ENCODE measurements at regions not wholly inside any gene's neighbourhood (a gene's known extent, or its start where the extent isn't known, plus 50 kb on each side); places are given as distances from the start of the nearest gene placed in this dataset.

DNA sequence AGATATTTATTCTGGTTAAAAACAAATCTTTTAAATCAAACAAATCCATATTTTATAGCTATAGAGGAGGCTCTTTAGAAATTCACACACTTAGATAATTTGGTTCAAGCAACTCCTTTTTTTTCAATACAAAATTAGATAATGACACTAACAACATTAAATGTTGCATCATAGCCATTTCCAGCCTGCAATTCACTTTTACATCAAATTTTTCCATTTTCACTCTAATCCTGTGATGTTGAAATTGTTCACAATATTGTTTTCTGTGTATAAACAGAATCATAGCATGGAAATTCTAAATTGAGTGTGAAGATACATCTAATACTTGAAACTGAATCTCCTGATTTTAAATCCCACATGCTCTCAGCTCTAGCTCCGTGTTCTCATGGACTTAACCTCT, 482.6 kb downstream of the INHBA start:
- Histone ChIP-seq H4K8ac (ENCODE audit: extremely low read depth, insufficient read depth, low read length) (no peak overlapping the region), H4K20me1 (replicated peaks in 1 of 2; ENCODE audit: control insufficient read depth in 1 of 2, insufficient read depth in 2 of 2, low read length in 2 of 2) (no peaks in the 10 kb centered on the region), H2BK120ac (replicated peaks; ENCODE audit: low read depth, low read length) (no peak overlapping the region), H2BK5ac (ENCODE audit: low read depth, low read length) (no peak overlapping the region), H3K4me2 (ENCODE audit: insufficient read depth in 1 of 2, low read depth in 2 of 2, low read length in 2 of 2) (no peak overlapping the region), H2BK20ac (ENCODE audit: low read length) (no peak overlapping the region), H2AFZ (ENCODE audit: low read length) (no peak overlapping the region), H3K23ac (ENCODE audit: insufficient read length) (no peak overlapping the region), H2BK12ac (ENCODE audit: low read depth, low read length) (no peak overlapping the region), H3K79me1 (ENCODE audit: low read depth, low read length) (no peaks in the 10 kb centered on the region), H3K27me3 (replicated peaks in 1 of 4; ENCODE audit: control insufficient read depth in 3 of 4, extremely low read depth in 1 of 4, insufficient read depth in 3 of 4, low read length in 3 of 4) (peaks cover 20 to 76% (median 51%) of the 10 kb centered on the region in 4 experiments), H3K4me1 (replicated peaks in 1 of 4; ENCODE audit: control insufficient read depth in 3 of 4, insufficient read depth in 4 of 4, low read length in 3 of 4) (no peaks in the 10 kb centered on the region), H3K79me2 (ENCODE audit: control insufficient read depth in 1 of 2, insufficient read depth in 2 of 2, low read length in 2 of 2) (no peaks in the 10 kb centered on the region), H3K9me3 (ENCODE audit: insufficient read depth in 2 of 2, low read depth in 1 of 2, low read length in 1 of 2) (no peaks in the 10 kb centered on the region), H3K4ac (replicated peaks; ENCODE audit: insufficient read length, low read depth, low read length) (no peak overlapping the region), H3K27ac (ENCODE audit: low read depth, low read length) (no peak overlapping the region), H2AK5ac (ENCODE audit: low read depth, low read length) (no peak overlapping the region), H3K9ac (replicated peaks in 1 of 4; ENCODE audit: extremely low read depth in 1 of 4, low read depth in 3 of 4, low read length in 3 of 4) (no peak overlapping the region), H4K5ac (ENCODE audit: insufficient read length, low read depth, low read length) (no peak overlapping the region), H3K23me2 (ENCODE audit: low read depth, low read length) (no peaks in the 10 kb centered on the region), H3K14ac (ENCODE audit: insufficient read length) (no peak overlapping the region), H3K36me3 (ENCODE audit: control insufficient read depth in 2 of 4, insufficient read depth in 4 of 4, low read length in 3 of 4) (no peaks in the 10 kb centered on the region), H3K18ac (ENCODE audit: extremely low read depth, low read length) (no peak overlapping the region), H3K4me3 (ENCODE audit: extremely low read depth in 1 of 4, insufficient read depth in 2 of 4, low read depth in 3 of 4, low read length in 4 of 4) (no peak overlapping the region), H4K91ac (replicated peaks; ENCODE audit: insufficient read length, low read length) (no peak overlapping the region), H2BK15ac (ENCODE audit: low read length) (no peak overlapping the region), H3K56ac (replicated peaks; ENCODE audit: insufficient read length, low read depth, low read length) (no peak overlapping the region)
- DNase-seq (ENCODE audit: low read depth in 1 of 2, low spot score in 2 of 2) (no peak), FAIRE-seq (no peak)
- ChIA-PET CTCF (ENCODE audit: partially characterized antibody) (interaction anchor here (1.4 kb wide), 1 partner anchor 473 kb away, joined by 3 read pairs; no protein-coding TSS in a partner anchor), POLR2A (ENCODE audit: partially characterized antibody) (no interaction called here)
- 60% methylated on average over 1 of the region's 1 CpG; no CpG with 5 or more reads in 1 of the 2 experiments for WGBS, 2 experiments (ENCODE audit: extremely low coverage in 1 of 2, insufficient coverage in 1 of 2, insufficient read length in 1 of 2, insufficient replicate concordance in 2 of 2, low coverage in 1 of 2, low lambda C conversion rate in 2 of 2, missing lambda C conversion rate in 1 of 2)
- TF ChIP-seq, protein P1, sequence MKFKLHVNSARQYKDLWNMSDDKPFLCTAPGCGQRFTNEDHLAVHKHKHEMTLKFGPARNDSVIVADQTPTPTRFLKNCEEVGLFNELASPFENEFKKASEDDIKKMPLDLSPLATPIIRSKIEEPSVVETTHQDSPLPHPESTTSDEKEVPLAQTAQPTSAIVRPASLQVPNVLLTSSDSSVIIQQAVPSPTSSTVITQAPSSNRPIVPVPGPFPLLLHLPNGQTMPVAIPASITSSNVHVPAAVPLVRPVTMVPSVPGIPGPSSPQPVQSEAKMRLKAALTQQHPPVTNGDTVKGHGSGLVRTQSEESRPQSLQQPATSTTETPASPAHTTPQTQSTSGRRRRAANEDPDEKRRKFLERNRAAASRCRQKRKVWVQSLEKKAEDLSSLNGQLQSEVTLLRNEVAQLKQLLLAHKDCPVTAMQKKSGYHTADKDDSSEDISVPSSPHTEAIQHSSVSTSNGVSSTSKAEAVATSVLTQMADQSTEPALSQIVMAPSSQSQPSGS (IDR thresholded peaks at IDR 0.05; ENCODE audit: low read length): no peak
- TF ChIP-seq, protein P2, sequence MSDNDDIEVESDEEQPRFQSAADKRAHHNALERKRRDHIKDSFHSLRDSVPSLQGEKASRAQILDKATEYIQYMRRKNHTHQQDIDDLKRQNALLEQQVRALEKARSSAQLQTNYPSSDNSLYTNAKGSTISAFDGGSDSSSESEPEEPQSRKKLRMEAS (IDR thresholded peaks at IDR 0.05): no peak
- TF ChIP-seq, protein P3, sequence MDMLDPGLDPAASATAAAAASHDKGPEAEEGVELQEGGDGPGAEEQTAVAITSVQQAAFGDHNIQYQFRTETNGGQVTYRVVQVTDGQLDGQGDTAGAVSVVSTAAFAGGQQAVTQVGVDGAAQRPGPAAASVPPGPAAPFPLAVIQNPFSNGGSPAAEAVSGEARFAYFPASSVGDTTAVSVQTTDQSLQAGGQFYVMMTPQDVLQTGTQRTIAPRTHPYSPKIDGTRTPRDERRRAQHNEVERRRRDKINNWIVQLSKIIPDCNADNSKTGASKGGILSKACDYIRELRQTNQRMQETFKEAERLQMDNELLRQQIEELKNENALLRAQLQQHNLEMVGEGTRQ (IDR thresholded peaks at IDR 0.05; ENCODE audit: low read length): no peak
- TF ChIP-seq CEBPB (IDR thresholded peaks at IDR 0.05; ENCODE audit: low read depth, low read length) (no peak), CBX8 (IDR thresholded peaks at IDR 0.05; ENCODE audit: borderline replicate concordance, low read depth, low read length) (no peak), TAF1 (IDR thresholded peaks at IDR 0.05; ENCODE audit: low read depth, low read length) (no peak), PHF8 (conservative IDR thresholded peaks at IDR 0.05; ENCODE audit: low read depth, low read length) (no peak), BCL11A (IDR thresholded peaks at IDR 0.05; ENCODE audit: low read depth in 2 of 2, low read length in 2 of 2) (no peak), YY1 (IDR thresholded peaks at IDR 0.05; ENCODE audit: low read depth, low read length) (no peak), MAFK (IDR thresholded peaks at IDR 0.05; ENCODE audit: low read depth, low read length) (no peak), RNF2 (IDR thresholded peaks at IDR 0.05; ENCODE audit: borderline replicate concordance, low read depth, low read length, missing control alignments, poor library complexity, severe bottlenecking) (no peak), POLR2A (IDR thresholded peaks at IDR 0.05; ENCODE audit: control extremely low read depth in 1 of 2, low read depth in 2 of 2, low read length in 2 of 2) (no peak)
